PC-9 (cell line): ENCODE measurements at regions not wholly inside any gene's neighbourhood (a gene's known extent, or its start where the extent isn't known, plus 50 kb on each side); places are given as distances from the start of the nearest gene placed in this dataset.

Experiments
- BruUV-seq: library from RNA; stranded (reverse); fragments of 400-500 nt; replicated peaks from 2 replicates; lab custom pipeline; 2021; lab: Mats Ljungman, UMichigan
- CTCF ChIA-PET: fragments of 300-600 bp; sonication (Branson Sonifier 250); formaldehyde crosslinking; loops from one replicate; lab custom pipeline; 2022; ENCODE audit warnings: antibody characterized with exemption; lab: Charles Lee
- POLR2A ChIA-PET: fragments of 300-600 bp; sonication (Branson Sonifier 250); formaldehyde crosslinking; loops from one replicate; lab custom pipeline; 2022; ENCODE audit warnings: antibody characterized with exemption; ENCODE audit not compliant: unreplicated experiment; lab: Charles Lee
- DNase-seq, 2 experiments: peaks; one replicate each; pipeline versions ENCODE4 v3.0.0 to v3.0.0-alpha.2; 2015 to 2022; ENCODE audit warnings: mixed read lengths in 1 of 2
- H2AFZ ChIP-seq: fragments of 200-600 bp; sonication (generic); 2 replicates; pipeline ENCODE4 v1.8.1; 2017; ENCODE audit warnings: antibody characterized with exemption
- H3F3A ChIP-seq: fragments of 200-600 bp; sonication (generic); 2 replicates; pipeline ENCODE4 v1.8.1; 2017; ENCODE audit warnings: antibody characterized with exemption, mild to moderate bottlenecking, low read depth; ENCODE audit not compliant: insufficient read depth
- H3K27ac ChIP-seq: fragments of 200-600 bp; sonication (generic); 2 replicates; pipeline ENCODE4 v1.6.1; 2016; ENCODE audit warnings: mixed run types
- H3K27me3 ChIP-seq: fragments of 200-600 bp; sonication (generic); 2 replicates; pipeline ENCODE4 v1.6.1; 2016; ENCODE audit warnings: low read depth, mixed run types; ENCODE audit not compliant: insufficient read depth
- H3K36me3 ChIP-seq: fragments of 200-600 bp; sonication (generic); 2 replicates; pipeline ENCODE4 v1.6.1; 2016; ENCODE audit warnings: low read depth, mixed run types
- H3K4me1 ChIP-seq: fragments of 200-600 bp; sonication (generic); replicated peaks from 2 replicates; pipeline ENCODE4 v1.6.1; 2016; ENCODE audit warnings: mixed run types; ENCODE audit not compliant: insufficient read depth
- H3K4me2 ChIP-seq: fragments of 200-600 bp; sonication (generic); 2 replicates; pipeline ENCODE4 v1.6.1; 2017; ENCODE audit warnings: mixed run types
- H3K4me3 ChIP-seq: fragments of 200-600 bp; sonication (generic); 2 replicates; pipeline ENCODE4 v1.6.1; 2016; ENCODE audit warnings: mixed run types
- H3K79me2 ChIP-seq: fragments of 200-600 bp; sonication (generic); 2 replicates; pipeline ENCODE4 v1.6.1; 2017; ENCODE audit warnings: low read depth, mixed run types
- H3K9me2 ChIP-seq: fragments of 200-600 bp; sonication (generic); 2 replicates; pipeline ENCODE4 v1.8.1; 2017; ENCODE audit warnings: mild to moderate bottlenecking; ENCODE audit not compliant: insufficient read depth
- H3K9me3 ChIP-seq: fragments of 200-600 bp; sonication (generic); 2 replicates; pipeline ENCODE4 v1.8.1; 2016; ENCODE audit warnings: low read depth; ENCODE audit not compliant: insufficient read depth
- H4K20me1 ChIP-seq: fragments of 200-600 bp; sonication (generic); 2 replicates; pipeline ENCODE4 v1.8.1; 2017; ENCODE audit not compliant: insufficient read depth
- EZH2 ChIP-seq: fragments of 200-600 bp; sonication (generic); IDR thresholded peaks from 2 replicates; pipeline ENCODE4 v1.8.0; 2017; ENCODE audit warnings: antibody characterized with exemption, low read depth
- intact Hi-C: fragments of 100-400 bp; cut with micrococcal nuclease; formaldehyde crosslinking; loops from one replicate; pipeline ENCODE4 v1.10.0; 2022; ENCODE audit not compliant: unreplicated experiment
- TF ChIP-seq, protein P1 (sequence below): fragments of 200-600 bp; sonication (generic); conservative IDR thresholded peaks from 2 replicates; pipeline ENCODE4 v1.6.1; 2017; ENCODE audit warnings: mixed run types, antibody characterized with exemption, mild to moderate bottlenecking, moderate library complexity

DNA sequence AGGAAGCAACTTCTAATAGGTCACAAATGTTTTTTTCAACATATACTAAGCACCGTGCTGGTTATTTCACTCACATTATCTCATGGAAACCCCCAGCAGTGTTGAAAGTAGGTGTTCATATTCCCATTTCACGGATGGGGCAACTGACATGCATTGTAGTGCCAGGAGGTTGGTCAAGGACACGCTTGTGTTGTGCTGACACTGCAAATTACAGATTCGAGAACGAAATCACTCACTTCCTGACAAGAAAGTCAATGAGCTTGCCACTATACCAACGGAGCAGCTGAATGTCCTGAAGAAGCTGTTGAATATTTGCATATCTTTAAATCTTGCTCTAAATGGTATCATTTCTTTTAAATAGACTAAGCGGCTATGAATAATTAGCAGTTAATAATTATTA, 378.0 kb upstream of the C16orf82 start:
- Histone ChIP-seq H3K27me3 (peaks cover 29% of the 10 kb centered on the region), H3K36me3 (no peaks in the 10 kb centered on the region), H3K4me1 (no peaks in the 10 kb centered on the region), H4K20me1 (no peaks in the 10 kb centered on the region), H3K79me2 (no peaks in the 10 kb centered on the region), H2AFZ (no peak overlapping the region), H3K9me2 (no peaks in the 10 kb centered on the region), H3K27ac (no peak overlapping the region), H3F3A (no peaks in the 10 kb centered on the region), H3K4me2 (no peak overlapping the region), H3K4me3 (no peak overlapping the region), H3K9me3 (no peaks in the 10 kb centered on the region)
- ChIA-PET CTCF (no interaction called here), POLR2A (interaction anchor here (0.6 kb wide), 1 partner anchor 105 kb away, joined by 3 read pairs; no protein-coding TSS in a partner anchor)
- intact Hi-C loops: no loop called here
- no peak for DNase-seq
- no peak for TF ChIP-seq EZH2
- TF ChIP-seq, protein P1, sequence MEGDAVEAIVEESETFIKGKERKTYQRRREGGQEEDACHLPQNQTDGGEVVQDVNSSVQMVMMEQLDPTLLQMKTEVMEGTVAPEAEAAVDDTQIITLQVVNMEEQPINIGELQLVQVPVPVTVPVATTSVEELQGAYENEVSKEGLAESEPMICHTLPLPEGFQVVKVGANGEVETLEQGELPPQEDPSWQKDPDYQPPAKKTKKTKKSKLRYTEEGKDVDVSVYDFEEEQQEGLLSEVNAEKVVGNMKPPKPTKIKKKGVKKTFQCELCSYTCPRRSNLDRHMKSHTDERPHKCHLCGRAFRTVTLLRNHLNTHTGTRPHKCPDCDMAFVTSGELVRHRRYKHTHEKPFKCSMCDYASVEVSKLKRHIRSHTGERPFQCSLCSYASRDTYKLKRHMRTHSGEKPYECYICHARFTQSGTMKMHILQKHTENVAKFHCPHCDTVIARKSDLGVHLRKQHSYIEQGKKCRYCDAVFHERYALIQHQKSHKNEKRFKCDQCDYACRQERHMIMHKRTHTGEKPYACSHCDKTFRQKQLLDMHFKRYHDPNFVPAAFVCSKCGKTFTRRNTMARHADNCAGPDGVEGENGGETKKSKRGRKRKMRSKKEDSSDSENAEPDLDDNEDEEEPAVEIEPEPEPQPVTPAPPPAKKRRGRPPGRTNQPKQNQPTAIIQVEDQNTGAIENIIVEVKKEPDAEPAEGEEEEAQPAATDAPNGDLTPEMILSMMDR: no peak
- BruUV-seq: no TSS peak

DNA sequence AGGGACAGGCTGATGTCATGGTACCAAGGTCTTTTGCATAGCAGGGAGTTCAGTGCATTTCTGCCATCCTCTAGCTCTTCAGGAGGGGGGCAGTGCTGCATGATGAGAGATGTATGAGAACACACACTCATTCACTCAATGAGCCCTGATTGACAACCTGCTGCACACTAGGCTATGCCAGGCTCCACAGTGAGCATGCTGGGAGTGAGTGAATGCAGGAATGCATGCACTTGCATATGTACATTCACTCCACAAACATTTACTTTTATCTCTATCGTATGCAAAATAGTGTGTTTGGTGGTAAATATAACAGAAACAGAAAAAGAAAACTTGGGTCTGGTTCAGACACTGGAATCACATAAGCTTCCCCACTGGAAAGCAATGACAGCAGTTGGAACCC, 374.1 kb upstream of the C16orf82 start:
- BruUV-seq: no TSS peak

DNA sequence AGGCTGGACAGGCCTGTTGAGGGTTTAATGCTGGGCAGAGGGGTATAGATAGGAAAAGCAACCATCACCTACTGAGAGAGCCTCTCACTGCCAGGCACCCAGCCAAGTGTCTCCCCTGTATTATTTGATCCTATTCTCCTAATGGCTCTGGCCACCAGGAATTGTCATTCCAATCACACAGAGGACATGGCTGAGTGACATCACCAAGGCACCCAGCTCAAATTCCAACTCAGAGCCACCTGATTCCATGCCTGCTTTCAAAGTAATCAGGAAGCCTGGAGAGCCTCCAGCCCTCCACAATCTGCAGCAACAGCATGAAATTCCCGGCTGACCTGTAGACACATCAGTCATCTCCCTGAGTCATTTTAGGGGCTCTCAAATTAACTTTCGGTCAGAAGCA, 368.9 kb upstream of the C16orf82 start:
- ChIA-PET CTCF (no interaction called here), POLR2A (no interaction called here)
- intact Hi-C loops: no loop called here
- no peaks in the 10 kb centered on the region for H3K9me3 ChIP-seq
- no peaks in the 10 kb centered on the region for H3K4me1 ChIP-seq
- no peak overlapping the region for H3K4me3 ChIP-seq
- H3K27me3 ChIP-seq: no peaks in the 10 kb centered on the region
- no peaks in the 10 kb centered on the region for H3K9me2 ChIP-seq
- H3F3A ChIP-seq: no peaks in the 10 kb centered on the region
- no peaks in the 10 kb centered on the region for H3K79me2 ChIP-seq
- no TSS peak for BruUV-seq
- no peaks in the 10 kb centered on the region for H3K36me3 ChIP-seq
- no peak for DNase-seq
- H4K20me1 ChIP-seq: no peaks in the 10 kb centered on the region; the same call in 1 of the 2 replicates
- no peak overlapping the region for H3K4me2 ChIP-seq
- H2AFZ ChIP-seq: no peak overlapping the region
- no peak overlapping the region for H3K27ac ChIP-seq
- no peak for TF ChIP-seq EZH2
- TF ChIP-seq, protein P1: no peak

More for the DNA sequence above, 374.1 kb upstream of the C16orf82 start:
- H3K9me3 ChIP-seq: no peaks in the 10 kb centered on the region
- intact Hi-C loops: no loop called here
- no peak overlapping the region for H2AFZ ChIP-seq
- no peak overlapping the region for H3K4me2 ChIP-seq
- no peaks in the 10 kb centered on the region for H3K9me2 ChIP-seq
- H3K79me2 ChIP-seq: no peaks in the 10 kb centered on the region
- H3K27me3 ChIP-seq: peaks cover 29% of the 10 kb centered on the region
- no peaks in the 10 kb centered on the region for H3K4me1 ChIP-seq
- H4K20me1 ChIP-seq: no peaks in the 10 kb centered on the region
- POLR2A ChIA-PET: no interaction called here
- no peaks in the 10 kb centered on the region for H3F3A ChIP-seq
- H3K4me3 ChIP-seq: no peak overlapping the region
- DNase-seq: no peak
- no peak overlapping the region for H3K27ac ChIP-seq
- CTCF ChIA-PET: no interaction called here
- no peaks in the 10 kb centered on the region for H3K36me3 ChIP-seq
- TF ChIP-seq, protein P1: no peak
- TF ChIP-seq EZH2: no peak
